Jurkat, Clone E6-1 (cell line): ENCODE measurements at regions not wholly inside any gene's neighbourhood (a gene's known extent, or its start where the extent isn't known, plus 50 kb on each side); places are given as distances from the start of the nearest gene placed in this dataset.

ENCODE experiments used
- DNase-seq: peaks from one replicate; pipeline ENCODE4 v3.0.0-alpha.2; 2011; ENCODE audit warnings: low read depth, low spot score
- H3K4me3 ChIP-seq: 2 replicates; pipeline ENCODE4 v1.5.1; 2011; ENCODE audit warnings: mild to moderate bottlenecking, low read length, control low read depth, moderate library complexity

- no peak overlapping the region for H3K4me3 ChIP-seq
- no peak for DNase-seq
These were observed 277.1 kb downstream of the RASSF9 start for GRCh38 chr12:85559127-85559526.

GRCh38 chr12:85559536-85559935, 276.7 kb downstream of the RASSF9 start:
- DNase-seq: no peak
- no peak overlapping the region for H3K4me3 ChIP-seq

- no peak overlapping the region for H3K4me3 ChIP-seq
- no peak for DNase-seq
These were observed 273.4 kb downstream of the RASSF9 start for GRCh38 chr12:85562765-85563164.

GRCh38 chr12:85564786-85565185, 271.4 kb downstream of the RASSF9 start:
- no peak overlapping the region for H3K4me3 ChIP-seq

GRCh38 chr12:85568395-85569103, 267.7 kb downstream of the RASSF9 start:
- DNase-seq: no peak
- H3K4me3 ChIP-seq: no peak overlapping the region

More at GRCh38 chr12:85564786-85565185, 271.4 kb downstream of the RASSF9 start:
- no peak for DNase-seq

GRCh38 chr12:85569261-85569660, 266.9 kb downstream of the RASSF9 start:
- H3K4me3 ChIP-seq: no peak overlapping the region
- DNase-seq: no peak

- DNase-seq: no peak
- no peak overlapping the region for H3K4me3 ChIP-seq
These were observed 263.3 kb downstream of the RASSF9 start for GRCh38 chr12:85572956-85573355.

GRCh38 chr12:85573635-85574214, 262.5 kb downstream of the RASSF9 start:
- no peak for DNase-seq
- no peak overlapping the region for H3K4me3 ChIP-seq

GRCh38 chr12:85574291-85574690, 261.9 kb downstream of the RASSF9 start:
- no peak for DNase-seq

GRCh38 chr12:85575120-85576096, 260.8 kb downstream of the RASSF9 start:
- DNase-seq: peak; percentile 51
- no peak overlapping the region for H3K4me3 ChIP-seq

More at GRCh38 chr12:85574291-85574690, 261.9 kb downstream of the RASSF9 start:
- H3K4me3 ChIP-seq: no peak overlapping the region

GRCh38 chr12:85580562-85581168, 255.5 kb downstream of the RASSF9 start:
- DNase-seq: no peak

GRCh38 chr12:85587158-85587557, 249.1 kb downstream of the RASSF9 start:
- DNase-seq: no peak

More at GRCh38 chr12:85580562-85581168, 255.5 kb downstream of the RASSF9 start:
- no peak overlapping the region for H3K4me3 ChIP-seq

GRCh38 chr12:85588221-85588620, 248.0 kb downstream of the RASSF9 start:
- no peak for DNase-seq
- H3K4me3 ChIP-seq: no peak overlapping the region

More at GRCh38 chr12:85587158-85587557, 249.1 kb downstream of the RASSF9 start:
- no peak overlapping the region for H3K4me3 ChIP-seq

- no peak for DNase-seq
- H3K4me3 ChIP-seq: no peak overlapping the region
These were observed 235.4 kb downstream of the RASSF9 start for GRCh38 chr12:85600841-85601240.

- no peak for DNase-seq
These were observed 232.7 kb downstream of the RASSF9 start for GRCh38 chr12:85603556-85603955.

GRCh38 chr12:85606455-85606854, 229.8 kb downstream of the RASSF9 start:
- no peak for DNase-seq

More at GRCh38 chr12:85603556-85603955, 232.7 kb downstream of the RASSF9 start:
- H3K4me3 ChIP-seq: no peak overlapping the region

GRCh38 chr12:85609778-85610177, 226.4 kb downstream of the RASSF9 start:
- no peak for DNase-seq
- H3K4me3 ChIP-seq: no peak overlapping the region

More at GRCh38 chr12:85606455-85606854, 229.8 kb downstream of the RASSF9 start:
- H3K4me3 ChIP-seq: no peak overlapping the region

- no peak for DNase-seq
- no peak overlapping the region for H3K4me3 ChIP-seq
These were observed 226.0 kb downstream of the RASSF9 start for GRCh38 chr12:85610194-85610593.

GRCh38 chr12:85616201-85616600, 220.0 kb downstream of the RASSF9 start:
- no peak overlapping the region for H3K4me3 ChIP-seq
- DNase-seq: no peak
